ENCODE measurements at regions not wholly inside any gene's neighbourhood (a gene's known extent, or its start where the extent isn't known, plus 50 kb on each side); places are given as distances from the start of the nearest gene placed in this dataset.

DNA sequence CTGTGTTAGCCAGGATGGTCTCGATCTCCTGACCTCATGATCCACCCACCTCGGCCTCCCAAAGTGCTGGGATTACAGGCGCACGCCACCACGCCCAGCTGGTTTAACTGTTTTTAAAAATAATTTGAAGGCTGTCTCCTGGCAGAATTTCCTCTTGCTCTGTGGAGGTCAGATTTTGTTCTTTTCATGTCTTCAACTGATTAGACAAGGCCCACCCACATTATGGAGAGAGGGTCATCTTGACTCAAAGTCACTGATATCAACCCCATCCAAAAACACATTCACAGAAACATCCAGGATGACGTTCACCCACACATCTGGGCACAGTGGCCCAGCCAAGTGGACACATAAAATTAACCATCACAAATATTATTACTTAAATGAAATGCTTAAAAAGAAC is 365.4 kb downstream of the DHRSX start (continued):
- TF ChIP-seq, protein P1, sequence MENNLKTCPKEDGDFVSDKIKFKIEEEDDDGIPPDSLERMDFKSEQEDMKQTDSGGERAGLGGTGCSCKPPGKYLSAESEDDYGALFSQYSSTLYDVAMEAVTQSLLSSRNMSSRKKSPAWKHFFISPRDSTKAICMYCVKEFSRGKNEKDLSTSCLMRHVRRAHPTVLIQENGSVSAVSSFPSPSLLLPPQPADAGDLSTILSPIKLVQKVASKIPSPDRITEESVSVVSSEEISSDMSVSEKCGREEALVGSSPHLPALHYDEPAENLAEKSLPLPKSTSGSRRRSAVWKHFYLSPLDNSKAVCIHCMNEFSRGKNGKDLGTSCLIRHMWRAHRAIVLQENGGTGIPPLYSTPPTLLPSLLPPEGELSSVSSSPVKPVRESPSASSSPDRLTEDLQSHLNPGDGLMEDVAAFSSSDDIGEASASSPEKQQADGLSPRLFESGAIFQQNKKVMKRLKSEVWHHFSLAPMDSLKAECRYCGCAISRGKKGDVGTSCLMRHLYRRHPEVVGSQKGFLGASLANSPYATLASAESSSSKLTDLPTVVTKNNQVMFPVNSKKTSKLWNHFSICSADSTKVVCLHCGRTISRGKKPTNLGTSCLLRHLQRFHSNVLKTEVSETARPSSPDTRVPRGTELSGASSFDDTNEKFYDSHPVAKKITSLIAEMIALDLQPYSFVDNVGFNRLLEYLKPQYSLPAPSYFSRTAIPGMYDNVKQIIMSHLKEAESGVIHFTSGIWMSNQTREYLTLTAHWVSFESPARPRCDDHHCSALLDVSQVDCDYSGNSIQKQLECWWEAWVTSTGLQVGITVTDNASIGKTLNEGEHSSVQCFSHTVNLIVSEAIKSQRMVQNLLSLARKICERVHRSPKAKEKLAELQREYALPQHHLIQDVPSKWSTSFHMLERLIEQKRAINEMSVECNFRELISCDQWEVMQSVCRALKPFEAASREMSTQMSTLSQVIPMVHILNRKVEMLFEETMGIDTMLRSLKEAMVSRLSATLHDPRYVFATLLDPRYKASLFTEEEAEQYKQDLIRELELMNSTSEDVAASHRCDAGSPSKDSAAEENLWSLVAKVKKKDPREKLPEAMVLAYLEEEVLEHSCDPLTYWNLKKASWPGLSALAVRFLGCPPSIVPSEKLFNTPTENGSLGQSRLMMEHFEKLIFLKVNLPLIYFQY (CRISPR knock-in tag; IDR thresholded peaks at IDR 0.05; ENCODE audit: borderline replicate concordance): no peak
- TF ChIP-seq ZNF235 (CRISPR knock-in tag; IDR thresholded peaks at IDR 0.05; ENCODE audit: borderline replicate concordance) (no peak), HDAC6 (IDR thresholded peaks at IDR 0.05; ENCODE audit: low read depth, low read length) (no peak), RBFOX2 (IDR thresholded peaks at IDR 0.05; ENCODE audit: low read depth, low read length) (no peak), HNF4A (CRISPR knock-in tag; IDR thresholded peaks at IDR 0.05) (no peak)

DNA sequence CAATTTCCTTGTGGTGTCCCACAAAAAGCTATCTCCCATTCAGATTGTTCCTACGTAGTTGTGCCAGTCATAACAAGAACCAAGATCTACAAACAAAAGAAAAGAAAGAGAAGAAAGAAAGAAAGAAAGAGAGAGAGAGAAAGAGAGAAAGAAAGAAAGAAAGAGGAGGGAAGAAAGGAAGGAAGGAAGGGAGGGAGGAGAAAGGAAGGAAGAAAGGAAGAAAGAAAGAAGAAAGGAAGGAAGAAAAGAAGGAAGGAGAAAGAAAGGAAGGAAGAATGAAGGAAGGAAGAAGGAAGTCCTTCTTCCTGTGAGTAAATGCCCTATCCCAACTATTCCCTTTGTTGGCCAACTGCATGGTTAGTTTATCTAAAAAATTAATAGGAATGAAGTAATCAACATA is 366.0 kb downstream of the DHRSX start:
- Histone ChIP-seq H2AFZ (ENCODE audit: low read length) (no peak overlapping the region), H3K27ac (ENCODE audit: extremely low read length, insufficient read depth, low read length) (no peak overlapping the region), H3K4me3 (replicated peaks in 1 of 3; ENCODE audit: insufficient read depth in 1 of 3, low read depth in 2 of 3, low read length in 3 of 3) (no peak overlapping the region), H3K79me2 (ENCODE audit: insufficient read depth, low read length) (no peaks in the 10 kb centered on the region), H3K9ac (ENCODE audit: insufficient read depth, low read depth, low read length) (no peak overlapping the region), H3K27me3 (ENCODE audit: control insufficient read depth in 1 of 2, insufficient read depth in 2 of 2, low read length in 2 of 2) (no peaks in the 10 kb centered on the region), H4K20me1 (ENCODE audit: insufficient read depth, low read length) (no peaks in the 10 kb centered on the region), H3K4me1 (ENCODE audit: insufficient read depth, low read length) (no peaks in the 10 kb centered on the region), H3K9me3 (ENCODE audit: low read length) (no peaks in the 10 kb centered on the region), H3K36me3 (replicated peaks in 1 of 2; ENCODE audit: control insufficient read depth in 1 of 2, insufficient read depth in 2 of 2, low read length in 2 of 2) (no peaks in the 10 kb centered on the region), H3K4me2 (ENCODE audit: low read depth, low read length) (no peak overlapping the region)
- DNase-seq (ENCODE audit: low spot score) (no peak), ATAC-seq (no peak), FAIRE-seq (no peak)
- no peak for TF ChIP-seq HMG20B (CRISPR knock-in tag; conservative IDR thresholded peaks at IDR 0.05)
- no peak for TF ChIP-seq ASH2L (IDR thresholded peaks at IDR 0.05; ENCODE audit: insufficient read length, low read depth, low read length)
- no peak for TF ChIP-seq HCFC1 (IDR thresholded peaks at IDR 0.05; ENCODE audit: low read depth, low read length)
- TF ChIP-seq NFIC (IDR thresholded peaks at IDR 0.05; ENCODE audit: low read length): no peak
- no peak for TF ChIP-seq SRY (CRISPR knock-in tag; IDR thresholded peaks at IDR 0.05)
- ChIA-PET POLR2A (no interaction called here), CTCF (ENCODE audit: low intra/inter-chr PET ratio, low total read pairs) (no interaction called here)
- 3% methylated on average over 1 of the region's 1 CpG for WGBS (ENCODE audit: low lambda C conversion rate)
- in situ Hi-C loops (cut with HindIII; ENCODE audit: extremely low pct_ligation_motif_present, low pct_unique_long_range_greater_than_20kb): no loop called here
- no TSS peak for BruUV-seq (replicated peaks)
- intact Hi-C loops (cut with micrococcal nuclease; ENCODE audit: unreplicated experiment): no loop called here

Data from HepG2 (cell line).